Neural cell (in vitro differentiated cells): ENCODE measurements at regions not wholly inside any gene's neighbourhood (a gene's known extent, or its start where the extent isn't known, plus 50 kb on each side); places are given as distances from the start of the nearest gene placed in this dataset.
A peak's percentile ranks its signal among the peaks of the same experiment; 100 is the strongest.

ENCODE experiments used
- H2AFZ ChIP-seq: fragments of 200-600, 300-800 bp; sonication (generic), shearing (Covaris generic); 2 replicates; pipeline ENCODE4 v1.6.0; 2014; ENCODE audit warnings: low read depth, mild to moderate bottlenecking, antibody characterized with exemption, low read length, moderate library complexity
- H3F3A ChIP-seq: fragments of 200-600 bp; shearing (Covaris generic); 2 replicates; pipeline ENCODE4 v1.6.1; 2016; ENCODE audit warnings: mild to moderate bottlenecking, moderate library complexity, mixed read lengths, antibody characterized with exemption, low read length; ENCODE audit not compliant: insufficient read depth, poor library complexity, severe bottlenecking
- H3K27ac ChIP-seq: fragments of 200-600, 300-800 bp; sonication (generic), shearing (Covaris generic); 2 replicates; pipeline ENCODE4 v1.5.1; 2014; ENCODE audit warnings: mild to moderate bottlenecking, low read length, moderate library complexity
- H3K27me3 ChIP-seq: fragments of 300-800, 200-600 bp; sonication (generic), shearing (Covaris generic); 2 replicates; pipeline ENCODE4 v1.6.0; 2014; ENCODE audit warnings: mild to moderate bottlenecking, low read depth, low read length, moderate library complexity; ENCODE audit not compliant: insufficient read depth
- H3K36me3 ChIP-seq: fragments of 300-800, 200-600 bp; sonication (generic), shearing (Covaris generic); 2 replicates; pipeline ENCODE4 v1.5.1; 2014; ENCODE audit warnings: mild to moderate bottlenecking, antibody characterized with exemption, low read length, moderate library complexity; ENCODE audit not compliant: insufficient read depth
- H3K4me2 ChIP-seq: fragments of 300-800, 200-600 bp; sonication (generic), shearing (Covaris generic); 2 replicates; pipeline ENCODE4 v1.6.0; 2014; ENCODE audit warnings: mild to moderate bottlenecking, low read length
- H3K4me3 ChIP-seq: fragments of 300-800, 200-600 bp; sonication (generic), shearing (Covaris generic); 2 replicates; pipeline ENCODE4 v1.5.1; 2014; ENCODE audit warnings: mild to moderate bottlenecking, low read length, moderate library complexity
- H3K79me2 ChIP-seq: fragments of 200-600 bp; shearing (Covaris generic); replicated peaks from 2 replicates; pipeline ENCODE4 v1.6.0; 2014; ENCODE audit warnings: mild to moderate bottlenecking, low read length, moderate library complexity; ENCODE audit not compliant: insufficient read depth
- H3K9ac ChIP-seq: fragments of 300-800, 200-600 bp; sonication (generic), shearing (Covaris generic); 2 replicates; pipeline ENCODE4 v1.6.1; 2016; ENCODE audit warnings: mild to moderate bottlenecking, low read length, mixed read lengths
- H3K9me2 ChIP-seq: fragments of 200-600 bp; shearing (Covaris generic); 2 replicates; pipeline ENCODE4 v1.6.1; 2016; ENCODE audit warnings: mild to moderate bottlenecking, low read length, mixed read lengths; ENCODE audit not compliant: insufficient read depth
- H3K9me3 ChIP-seq: fragments of 200-600, 300-800 bp; sonication (generic), shearing (Covaris generic); 2 replicates; pipeline ENCODE4 v1.6.1; 2016; ENCODE audit warnings: mild to moderate bottlenecking, mixed run types, low read length, moderate library complexity, mixed read lengths
- H4K20me1 ChIP-seq: fragments of 200-600 bp; shearing (Covaris generic); 2 replicates; pipeline ENCODE4 v1.6.1; 2016; ENCODE audit warnings: mild to moderate bottlenecking, mixed run types; ENCODE audit not compliant: insufficient read depth
- MXI1 ChIP-seq: fragments of 450-650 bp; conservative IDR thresholded peaks from 2 replicates; pipeline ENCODE4 v1.6.1; 2014; ENCODE audit warnings: antibody characterized with exemption, mild to moderate bottlenecking; ENCODE audit not compliant: poor library complexity, severe bottlenecking
- POLR2AphosphoS5 ChIP-seq: IDR thresholded peaks from 2 replicates; pipeline ENCODE4 v1.6.1; 2012
- RAD21 ChIP-seq: fragments of 450-650 bp; conservative IDR thresholded peaks from 2 replicates; pipeline ENCODE4 v1.6.1; 2014; ENCODE audit warnings: antibody characterized with exemption, mild to moderate bottlenecking, moderate library complexity
- SMC3 ChIP-seq: fragments of 450-650 bp; conservative IDR thresholded peaks from 2 replicates; pipeline ENCODE4 v1.6.1; 2014; ENCODE audit warnings: antibody characterized with exemption, mild to moderate bottlenecking, moderate library complexity; ENCODE audit not compliant: poor library complexity
- TF ChIP-seq, protein P1 (sequence below): IDR thresholded peaks from 2 replicates; pipeline ENCODE4 v1.6.1; 2012; ENCODE audit warnings: borderline replicate concordance
- TF ChIP-seq, protein P2 (sequence below): fragments of 450-650 bp; IDR thresholded peaks from 2 replicates; pipeline ENCODE4 v1.5.1; 2014; ENCODE audit warnings: antibody characterized with exemption, mild to moderate bottlenecking, moderate library complexity; ENCODE audit not compliant: poor library complexity, severe bottlenecking

DNA sequence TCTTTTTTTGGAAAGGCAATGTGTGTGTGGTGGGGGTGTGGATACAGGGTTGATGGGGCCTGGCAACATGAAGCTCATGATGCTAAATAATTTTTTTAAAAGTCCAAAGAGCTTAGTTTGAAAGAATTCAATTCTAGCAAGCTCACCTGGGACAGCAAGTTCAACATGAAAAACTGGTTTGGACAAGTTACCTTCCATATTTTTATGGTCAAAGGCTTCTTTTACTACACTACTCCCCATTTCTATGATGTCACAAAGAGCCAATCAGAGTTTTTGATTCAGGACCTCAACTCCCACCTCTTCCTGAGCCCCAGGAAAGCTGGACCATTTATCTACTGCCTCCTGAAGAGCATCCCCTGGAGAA lies 66.1 kb upstream of the CTNNBL1 start:
- Histone ChIP-seq H3K4me3 (no peak overlapping the region), H3K79me2 (no peaks in the 10 kb centered on the region), H3F3A (no peaks in the 10 kb centered on the region), H3K27ac (no peak overlapping the region), H2AFZ (no peak overlapping the region), H4K20me1 (no peaks in the 10 kb centered on the region), H3K27me3 (peaks cover 16% of the 10 kb centered on the region), H3K9me3 (no peaks in the 10 kb centered on the region), H3K9me2 (no peaks in the 10 kb centered on the region), H3K9ac (no peak overlapping the region), H3K36me3 (no peaks in the 10 kb centered on the region), H3K4me2 (no peak overlapping the region)
- TF ChIP-seq, protein P1, sequence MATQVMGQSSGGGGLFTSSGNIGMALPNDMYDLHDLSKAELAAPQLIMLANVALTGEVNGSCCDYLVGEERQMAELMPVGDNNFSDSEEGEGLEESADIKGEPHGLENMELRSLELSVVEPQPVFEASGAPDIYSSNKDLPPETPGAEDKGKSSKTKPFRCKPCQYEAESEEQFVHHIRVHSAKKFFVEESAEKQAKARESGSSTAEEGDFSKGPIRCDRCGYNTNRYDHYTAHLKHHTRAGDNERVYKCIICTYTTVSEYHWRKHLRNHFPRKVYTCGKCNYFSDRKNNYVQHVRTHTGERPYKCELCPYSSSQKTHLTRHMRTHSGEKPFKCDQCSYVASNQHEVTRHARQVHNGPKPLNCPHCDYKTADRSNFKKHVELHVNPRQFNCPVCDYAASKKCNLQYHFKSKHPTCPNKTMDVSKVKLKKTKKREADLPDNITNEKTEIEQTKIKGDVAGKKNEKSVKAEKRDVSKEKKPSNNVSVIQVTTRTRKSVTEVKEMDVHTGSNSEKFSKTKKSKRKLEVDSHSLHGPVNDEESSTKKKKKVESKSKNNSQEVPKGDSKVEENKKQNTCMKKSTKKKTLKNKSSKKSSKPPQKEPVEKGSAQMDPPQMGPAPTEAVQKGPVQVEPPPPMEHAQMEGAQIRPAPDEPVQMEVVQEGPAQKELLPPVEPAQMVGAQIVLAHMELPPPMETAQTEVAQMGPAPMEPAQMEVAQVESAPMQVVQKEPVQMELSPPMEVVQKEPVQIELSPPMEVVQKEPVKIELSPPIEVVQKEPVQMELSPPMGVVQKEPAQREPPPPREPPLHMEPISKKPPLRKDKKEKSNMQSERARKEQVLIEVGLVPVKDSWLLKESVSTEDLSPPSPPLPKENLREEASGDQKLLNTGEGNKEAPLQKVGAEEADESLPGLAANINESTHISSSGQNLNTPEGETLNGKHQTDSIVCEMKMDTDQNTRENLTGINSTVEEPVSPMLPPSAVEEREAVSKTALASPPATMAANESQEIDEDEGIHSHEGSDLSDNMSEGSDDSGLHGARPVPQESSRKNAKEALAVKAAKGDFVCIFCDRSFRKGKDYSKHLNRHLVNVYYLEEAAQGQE, result no peak
- no peak for TF ChIP-seq POLR2AphosphoS5

DNA sequence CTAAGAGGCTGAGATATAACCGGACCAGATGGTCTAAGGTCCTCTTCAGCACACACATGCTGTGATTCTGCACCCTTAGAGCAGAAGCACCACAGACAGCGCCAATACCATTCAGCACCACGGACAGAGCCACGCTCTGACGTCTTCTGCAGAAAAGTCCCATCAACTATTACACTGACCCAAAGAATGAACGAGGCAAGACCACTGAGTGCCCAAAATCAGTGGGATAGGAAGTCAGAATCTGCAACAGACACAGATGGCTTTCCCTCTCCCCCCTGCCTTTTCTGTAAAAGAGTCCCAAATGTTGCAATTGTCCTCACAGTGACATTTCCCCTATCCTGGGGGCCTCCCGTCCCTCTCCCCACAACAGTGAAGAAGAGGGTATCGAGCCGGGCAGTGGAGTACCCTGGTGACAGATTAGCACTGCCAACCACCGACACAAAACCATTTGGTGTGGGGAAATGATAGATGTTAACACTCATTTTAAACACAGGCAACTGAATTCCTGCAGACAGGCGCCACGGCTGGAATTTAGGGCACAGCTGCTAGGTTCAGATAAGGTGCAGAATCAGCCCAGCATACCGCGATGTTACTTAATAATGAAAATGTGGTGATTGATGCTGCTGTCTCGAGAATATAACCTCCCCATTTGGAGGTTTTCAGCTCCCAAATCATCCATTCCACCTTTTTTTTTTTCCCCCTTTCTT lies 66.6 kb upstream of the CTNNBL1 start:
- H3K9me3 ChIP-seq, result no peaks in the 10 kb centered on the region
- no peak overlapping the region for H3K27ac ChIP-seq
- no peak overlapping the region for H3K4me2 ChIP-seq
- no peak overlapping the region for H3K4me3 ChIP-seq
- H3K9ac ChIP-seq, result no peak overlapping the region
- H3K27me3 ChIP-seq, result peaks cover 16% of the 10 kb centered on the region
- no peak overlapping the region for H2AFZ ChIP-seq
- no peaks in the 10 kb centered on the region for H3F3A ChIP-seq
- H3K9me2 ChIP-seq, result no peaks in the 10 kb centered on the region
- H3K79me2 ChIP-seq, result no peaks in the 10 kb centered on the region
- H4K20me1 ChIP-seq, result no peaks in the 10 kb centered on the region
- no peak for TF ChIP-seq MXI1
- TF ChIP-seq SMC3, result no peak
- TF ChIP-seq, protein P1, result peak; percentile 89
- no peak for TF ChIP-seq RAD21
- TF ChIP-seq, protein P2, sequence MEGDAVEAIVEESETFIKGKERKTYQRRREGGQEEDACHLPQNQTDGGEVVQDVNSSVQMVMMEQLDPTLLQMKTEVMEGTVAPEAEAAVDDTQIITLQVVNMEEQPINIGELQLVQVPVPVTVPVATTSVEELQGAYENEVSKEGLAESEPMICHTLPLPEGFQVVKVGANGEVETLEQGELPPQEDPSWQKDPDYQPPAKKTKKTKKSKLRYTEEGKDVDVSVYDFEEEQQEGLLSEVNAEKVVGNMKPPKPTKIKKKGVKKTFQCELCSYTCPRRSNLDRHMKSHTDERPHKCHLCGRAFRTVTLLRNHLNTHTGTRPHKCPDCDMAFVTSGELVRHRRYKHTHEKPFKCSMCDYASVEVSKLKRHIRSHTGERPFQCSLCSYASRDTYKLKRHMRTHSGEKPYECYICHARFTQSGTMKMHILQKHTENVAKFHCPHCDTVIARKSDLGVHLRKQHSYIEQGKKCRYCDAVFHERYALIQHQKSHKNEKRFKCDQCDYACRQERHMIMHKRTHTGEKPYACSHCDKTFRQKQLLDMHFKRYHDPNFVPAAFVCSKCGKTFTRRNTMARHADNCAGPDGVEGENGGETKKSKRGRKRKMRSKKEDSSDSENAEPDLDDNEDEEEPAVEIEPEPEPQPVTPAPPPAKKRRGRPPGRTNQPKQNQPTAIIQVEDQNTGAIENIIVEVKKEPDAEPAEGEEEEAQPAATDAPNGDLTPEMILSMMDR, result no peak
- H3K36me3 ChIP-seq, result no peaks in the 10 kb centered on the region
